B cell (primary cell): ENCODE measurements at regions not wholly inside any gene's neighbourhood (a gene's known extent, or its start where the extent isn't known, plus 50 kb on each side); places are given as distances from the start of the nearest gene placed in this dataset.

Source experiments
- ATAC-seq: fragments of 200-7000 bp; cut with Tn5 transposase; one replicate; pipeline ENCODE4 v1.10.0; 2021; ENCODE audit warnings: low read depth, mild to moderate bottlenecking, moderate number of reproducible peaks, moderate library complexity
- CTCF ChIA-PET: fragments of 350-600 bp; sonication (Branson Sonifier 250); formaldehyde crosslinking; loops from one replicate; lab custom pipeline; 2021; ENCODE audit warnings: antibody characterized with exemption, inconsistent platforms; lab: Charles Lee
- POLR2A ChIA-PET: fragments of 350-600 bp; sonication (Branson Sonifier 250); formaldehyde crosslinking; loops from one replicate; lab custom pipeline; 2021; ENCODE audit warnings: antibody characterized with exemption; lab: Charles Lee
- DNase-seq: peaks from one replicate; pipeline ENCODE4 v3.0.0; 2013
- H2AFZ ChIP-seq: 2 replicates; pipeline ENCODE4 v1.6.1; 2012; ENCODE audit warnings: mild to moderate bottlenecking, low read depth, low read length; ENCODE audit not compliant: insufficient read depth, poor library complexity, severe bottlenecking
- H3K27ac ChIP-seq, 2 donors: 1 replicate in 1 of 2; 2 replicates in 1 of 2; pipeline ENCODE4 v1.5.1; 2012 to 2013; ENCODE audit warnings: low read length in 2 of 2, mild to moderate bottlenecking in 2 of 2, moderate library complexity in 1 of 2
- H3K27me3 ChIP-seq, 4 experiments: fragments of 200-600 bp in 1 of 4; sonication (generic) in 1 of 4; replicated peaks in 1 of 4; 1 replicate in 2 of 4; 2 replicates in 2 of 4; pipeline versions ENCODE4 v1.6.1 to v1.7.0; 2013 to 2016; ENCODE audit warnings: low read length in 3 of 4, mild to moderate bottlenecking in 2 of 4, mixed read lengths in 1 of 4, moderate library complexity in 1 of 4; ENCODE audit not compliant: insufficient read depth in 4 of 4, control insufficient read depth in 3 of 4; ENCODE audit errors: control extremely low read depth in 1 of 4
- H3K36me3 ChIP-seq, 2 experiments: replicated peaks in 1 of 2; 1 replicate in 1 of 2; 2 replicates in 1 of 2; pipeline versions ENCODE4 v1.6.1 to v1.7.1; 2013; ENCODE audit warnings: low read length in 1 of 2; ENCODE audit not compliant: insufficient read depth in 2 of 2, control insufficient read depth in 1 of 2; ENCODE audit errors: control extremely low read depth in 1 of 2, extremely low read depth in 1 of 2
- H3K4me1 ChIP-seq, 2 donors: fragments of 200-600 bp in 1 of 2; sonication (generic) in 1 of 2; 1 replicate in 1 of 2; 2 replicates in 1 of 2; pipeline versions ENCODE4 v1.5.1 to v1.6.1; 2013 to 2017; ENCODE audit warnings: low read length in 2 of 2; ENCODE audit not compliant: control insufficient read depth in 2 of 2, insufficient read depth in 2 of 2
- H3K4me2 ChIP-seq: replicated peaks from 2 replicates; pipeline ENCODE3; 2012; ENCODE audit warnings: mild to moderate bottlenecking, low read depth, low read length; ENCODE audit not compliant: poor library complexity, severe bottlenecking
- H3K4me3 ChIP-seq, 5 experiments: fragments of 200-600 bp in 1 of 5; sonication (generic) in 1 of 5; 1 replicate in 3 of 5; 2 replicates in 2 of 5; pipeline versions ENCODE4 v1.5.1 to v1.7.0; 2011 to 2016; ENCODE audit warnings: low read length in 4 of 5, mild to moderate bottlenecking in 4 of 5, low read depth in 2 of 5, control low read depth in 1 of 5, moderate library complexity in 1 of 5; ENCODE audit not compliant: insufficient read depth in 1 of 5; ENCODE audit errors: control extremely low read depth in 1 of 5, extremely low read depth in 1 of 5
- H3K79me2 ChIP-seq: fragments of 200-600 bp; sonication (generic); one replicate; pipeline ENCODE4 v1.6.0; 2016; ENCODE audit warnings: low read length; ENCODE audit not compliant: control insufficient read depth, insufficient read depth
- H3K9ac ChIP-seq: fragments of 200-600 bp; sonication (generic); 2 replicates; pipeline ENCODE4 v1.6.1; 2017; ENCODE audit warnings: mild to moderate bottlenecking, low read length, moderate library complexity
- H3K9me3 ChIP-seq, 3 donors: one replicate each; pipeline versions ENCODE4 v1.6.1 to v1.7.1; 2013; ENCODE audit warnings: low read length in 2 of 3; ENCODE audit not compliant: control insufficient read depth in 2 of 3, insufficient read depth in 1 of 3; ENCODE audit errors: control extremely low read depth in 1 of 3
- H4K20me1 ChIP-seq: 2 replicates; pipeline ENCODE4 v1.6.0; 2012; ENCODE audit warnings: mild to moderate bottlenecking, low read length; ENCODE audit not compliant: insufficient read depth, control insufficient read depth, poor library complexity, severe bottlenecking
- H3K27ac Mint-ChIP-seq: one replicate; pipeline ENCODE4 v1.8.0; 2021; ENCODE audit warnings: mixed read lengths
- H3K27me3 Mint-ChIP-seq: one replicate; pipeline ENCODE4 v1.8.0; 2021; ENCODE audit warnings: mixed read lengths
- H3K4me1 Mint-ChIP-seq: one replicate; pipeline ENCODE4 v1.8.0; 2021; ENCODE audit warnings: mixed read lengths
- H3K4me3 Mint-ChIP-seq: one replicate; pipeline ENCODE4 v1.8.0; 2021; ENCODE audit warnings: mixed read lengths
- H3K9me3 Mint-ChIP-seq: one replicate; pipeline ENCODE4 v1.8.0; 2022; ENCODE audit warnings: mixed read lengths; ENCODE audit not compliant: insufficient read depth
- EZH2 ChIP-seq: IDR thresholded peaks from 2 replicates; pipeline ENCODE4 v1.6.1; 2012; ENCODE audit warnings: borderline replicate concordance, low read depth, mild to moderate bottlenecking, moderate library complexity, low read length; ENCODE audit not compliant: insufficient read depth, poor library complexity, severe bottlenecking
- WGBS: methylation state at CpG from one replicate; pipeline ENCODE4 v1.1.5; 2013; ENCODE audit warnings: missing lambda C conversion rate; ENCODE audit not compliant: insufficient coverage; 5-methylcytosine and 5-hydroxymethylcytosine counted together
- intact Hi-C: fragments of 100-400 bp; cut with micrococcal nuclease; formaldehyde crosslinking; loops from one replicate; pipeline ENCODE4 v1.10.0; 2022
- TF ChIP-seq, protein P1 (sequence below): fragments of 200-600 bp; IDR thresholded peaks from one replicate; pipeline ENCODE4 v1.8.0; 2022; ENCODE audit warnings: antibody characterized with exemption, mild to moderate bottlenecking

GRCh38 chr5:20692913-20693312 lies 704.9 kb upstream of the CDH18 start:
- H3K4me1 Mint-ChIP-seq = no peaks in the 10 kb centered on the region
- CTCF ChIA-PET = interaction anchor here (0.8 kb wide), 1 partner anchor 21 kb away, joined by 3 read pairs; no protein-coding TSS in a partner anchor
- no peaks in the 10 kb centered on the region for H4K20me1 ChIP-seq
- POLR2A ChIA-PET = no interaction called here
- no peak overlapping the region for H3K9ac ChIP-seq
- H3K4me2 ChIP-seq = no peak overlapping the region
- no peak for ATAC-seq
- H3K9me3 Mint-ChIP-seq = no peaks in the 10 kb centered on the region
- intact Hi-C loops = no loop called here
- H3K27ac Mint-ChIP-seq = no peak overlapping the region
- no peaks in the 10 kb centered on the region for H3K4me1 ChIP-seq
- no peaks in the 10 kb centered on the region for H3K36me3 ChIP-seq
- H3K9me3 ChIP-seq = peaks cover 0 to 3% (median 0%) of the 10 kb centered on the region in 3 donors
- no peaks in the 10 kb centered on the region for H3K27me3 ChIP-seq
- H3K79me2 ChIP-seq = no peaks in the 10 kb centered on the region
- no peak for TF ChIP-seq EZH2
- TF ChIP-seq, protein P1, sequence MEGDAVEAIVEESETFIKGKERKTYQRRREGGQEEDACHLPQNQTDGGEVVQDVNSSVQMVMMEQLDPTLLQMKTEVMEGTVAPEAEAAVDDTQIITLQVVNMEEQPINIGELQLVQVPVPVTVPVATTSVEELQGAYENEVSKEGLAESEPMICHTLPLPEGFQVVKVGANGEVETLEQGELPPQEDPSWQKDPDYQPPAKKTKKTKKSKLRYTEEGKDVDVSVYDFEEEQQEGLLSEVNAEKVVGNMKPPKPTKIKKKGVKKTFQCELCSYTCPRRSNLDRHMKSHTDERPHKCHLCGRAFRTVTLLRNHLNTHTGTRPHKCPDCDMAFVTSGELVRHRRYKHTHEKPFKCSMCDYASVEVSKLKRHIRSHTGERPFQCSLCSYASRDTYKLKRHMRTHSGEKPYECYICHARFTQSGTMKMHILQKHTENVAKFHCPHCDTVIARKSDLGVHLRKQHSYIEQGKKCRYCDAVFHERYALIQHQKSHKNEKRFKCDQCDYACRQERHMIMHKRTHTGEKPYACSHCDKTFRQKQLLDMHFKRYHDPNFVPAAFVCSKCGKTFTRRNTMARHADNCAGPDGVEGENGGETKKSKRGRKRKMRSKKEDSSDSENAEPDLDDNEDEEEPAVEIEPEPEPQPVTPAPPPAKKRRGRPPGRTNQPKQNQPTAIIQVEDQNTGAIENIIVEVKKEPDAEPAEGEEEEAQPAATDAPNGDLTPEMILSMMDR = no peak
- H2AFZ ChIP-seq = no peak overlapping the region
- no peak overlapping the region for H3K27ac ChIP-seq
- no peak overlapping the region for H3K4me3 Mint-ChIP-seq
- no peak for DNase-seq
- no peaks in the 10 kb centered on the region for H3K27me3 Mint-ChIP-seq
- no peak overlapping the region for H3K4me3 ChIP-seq
- no CpG with 5 or more reads among the region's 1 CpG for WGBS

DNA sequence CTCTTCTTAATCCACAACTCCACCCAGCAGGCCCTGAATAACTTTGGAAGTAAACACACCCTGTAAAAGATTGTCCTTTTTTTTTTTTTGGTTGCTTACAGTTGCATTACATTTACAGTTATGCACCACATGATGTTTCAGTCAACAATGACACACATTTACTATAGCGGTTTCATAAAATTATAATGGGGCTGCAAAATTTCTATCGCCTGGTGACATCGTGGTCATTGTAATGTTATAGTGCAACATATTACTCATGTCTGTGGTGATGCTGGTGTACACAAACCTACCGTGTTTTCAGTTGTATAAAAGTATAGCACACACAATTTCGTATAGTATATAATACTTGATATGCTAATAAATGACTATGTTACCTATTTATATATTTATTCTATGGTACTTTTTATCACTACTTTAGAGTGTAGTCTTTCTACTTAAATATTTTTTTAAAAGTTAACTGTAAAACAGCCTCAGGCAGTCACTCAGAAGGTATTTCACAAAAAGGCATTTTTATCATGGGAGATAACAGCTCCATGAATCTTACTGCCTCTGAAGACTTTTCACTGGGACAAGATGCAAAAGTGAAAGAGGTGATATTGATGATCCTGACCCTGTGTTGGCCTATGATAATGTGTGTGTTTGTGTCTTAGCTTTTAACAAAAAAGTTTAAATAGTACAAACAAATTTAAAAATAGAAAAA lies 695.4 kb upstream of the CDH18 start:
- H3K4me1 ChIP-seq = no peaks in the 10 kb centered on the region
- no peak for ATAC-seq
- TF ChIP-seq, protein P1 = no peak
- no peak for TF ChIP-seq EZH2
- intact Hi-C loops = no loop called here
- H3K4me2 ChIP-seq = no peak overlapping the region
- H3K9ac ChIP-seq = no peak overlapping the region
- no peak for DNase-seq
- no peak overlapping the region for H3K4me3 ChIP-seq
- H4K20me1 ChIP-seq = no peaks in the 10 kb centered on the region
- no peaks in the 10 kb centered on the region for H3K9me3 ChIP-seq
- no peaks in the 10 kb centered on the region for H3K36me3 ChIP-seq
- ChIA-PET POLR2A (no interaction called here), CTCF (no interaction called here)
- no peaks in the 10 kb centered on the region for H3K9me3 Mint-ChIP-seq
- H3K27ac Mint-ChIP-seq = no peak overlapping the region
- no peak overlapping the region for H3K27ac ChIP-seq
- no peaks in the 10 kb centered on the region for H3K27me3 ChIP-seq
- H2AFZ ChIP-seq = no peak overlapping the region
- H3K27me3 Mint-ChIP-seq = no peaks in the 10 kb centered on the region
- no CpG with 5 or more reads among the region's 5 CpGs for WGBS
- no peaks in the 10 kb centered on the region for H3K4me1 Mint-ChIP-seq
- H3K4me3 Mint-ChIP-seq = no peak overlapping the region
- H3K79me2 ChIP-seq = no peaks in the 10 kb centered on the region
